ENCODE measurements at regions not wholly inside any gene's neighbourhood (a gene's known extent, or its start where the extent isn't known, plus 50 kb on each side); places are given as distances from the start of the nearest gene placed in this dataset.

- H3K9me3 ChIP-seq: no peaks in the 10 kb centered on the region
- H3K4me1 ChIP-seq: no peaks in the 10 kb centered on the region
- H3K27me3 ChIP-seq: no peaks in the 10 kb centered on the region
- no peak for TF ChIP-seq CTCF (IDR thresholded peaks at IDR 0.05)
- no peak overlapping the region for H3K4me3 ChIP-seq
- no peak for DNase-seq
- H3K36me3 ChIP-seq: no peaks in the 10 kb centered on the region
- no peak overlapping the region for H3K27ac ChIP-seq
- intact Hi-C loops (cut with DNase I; ENCODE audit: low total_unique reads): no loop called here
Observed at GRCh38 chr15:38186507-38186906, 66.1 kb upstream of the SPRED1 start.

GRCh38 chr15:38187630-38188313, 64.9 kb upstream of the SPRED1 start:
- no peaks in the 10 kb centered on the region for H3K4me1 ChIP-seq
- intact Hi-C loops (cut with DNase I; ENCODE audit: low total_unique reads): no loop called here
- no peaks in the 10 kb centered on the region for H3K36me3 ChIP-seq
- DNase-seq: no peak
- H3K27ac ChIP-seq: no peak overlapping the region
- no peaks in the 10 kb centered on the region for H3K27me3 ChIP-seq
- no peak for TF ChIP-seq CTCF (IDR thresholded peaks at IDR 0.05)
- no peak overlapping the region for H3K4me3 ChIP-seq
- no peaks in the 10 kb centered on the region for H3K9me3 ChIP-seq

GRCh38 chr15:38189671-38190295, 62.9 kb upstream of the SPRED1 start:
- H3K27me3 ChIP-seq: no peaks in the 10 kb centered on the region
- no peak overlapping the region for H3K27ac ChIP-seq
- no peak overlapping the region for H3K4me3 ChIP-seq
- H3K9me3 ChIP-seq: no peaks in the 10 kb centered on the region
- no peaks in the 10 kb centered on the region for H3K36me3 ChIP-seq
- no peak for DNase-seq
- no peaks in the 10 kb centered on the region for H3K4me1 ChIP-seq
- intact Hi-C loops (cut with DNase I; ENCODE audit: low total_unique reads): no loop called here
- TF ChIP-seq CTCF (IDR thresholded peaks at IDR 0.05): no peak

GRCh38 chr15:38190501-38190900, 62.1 kb upstream of the SPRED1 start:
- no peak for TF ChIP-seq CTCF (IDR thresholded peaks at IDR 0.05)
- H3K36me3 ChIP-seq: no peaks in the 10 kb centered on the region
- intact Hi-C loops (cut with DNase I; ENCODE audit: low total_unique reads): no loop called here
- no peaks in the 10 kb centered on the region for H3K9me3 ChIP-seq
- no peak for DNase-seq
- H3K27me3 ChIP-seq: no peaks in the 10 kb centered on the region
- no peak overlapping the region for H3K27ac ChIP-seq
- H3K4me1 ChIP-seq: no peaks in the 10 kb centered on the region
- no peak overlapping the region for H3K4me3 ChIP-seq

- no peak for DNase-seq
Observed at GRCh38 chr15:38192496-38192895, 60.1 kb upstream of the SPRED1 start.

More at GRCh38 chr15:38192496-38192895, 60.1 kb upstream of the SPRED1 start:
- no peak for TF ChIP-seq CTCF (IDR thresholded peaks at IDR 0.05)
- Histone ChIP-seq H3K4me3 (no peak overlapping the region), H3K27ac (no peak overlapping the region), H3K36me3 (no peaks in the 10 kb centered on the region), H3K27me3 (no peaks in the 10 kb centered on the region), H3K4me1 (no peaks in the 10 kb centered on the region), H3K9me3 (no peaks in the 10 kb centered on the region)
- intact Hi-C loops (cut with DNase I; ENCODE audit: low total_unique reads): no loop called here
